DMS53 (cell line): ENCODE measurements at regions not wholly inside any gene's neighbourhood (a gene's known extent, or its start where the extent isn't known, plus 50 kb on each side); places are given as distances from the start of the nearest gene placed in this dataset.

Source experiments
- DNase-seq: peaks from one replicate; lab custom pipeline; 2025; lab: John Stamatoyannopoulos, UW

DNA sequence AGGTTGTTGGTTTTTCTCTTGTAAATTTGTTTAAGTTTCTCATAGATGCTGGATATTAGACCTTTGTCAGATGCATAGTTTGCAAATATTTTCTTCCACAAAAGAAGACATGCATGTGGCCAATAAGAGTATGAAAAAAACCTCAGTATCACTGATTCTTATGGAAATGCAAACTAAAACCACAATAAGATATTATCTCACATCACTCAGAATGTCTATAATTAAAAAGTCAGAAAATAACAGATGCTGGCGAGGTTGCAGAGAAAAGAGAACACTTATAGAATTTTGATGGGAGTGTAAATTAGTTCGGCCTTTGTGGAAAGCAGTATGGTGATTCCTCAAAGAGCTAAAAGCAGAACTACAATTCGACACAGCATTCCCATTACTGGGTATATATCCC is 1355.6 kb downstream of the FAM133A start:
- DNase-seq = no peak

- no peak for DNase-seq
Measured at GRCh38 chrX:95040104-95040503, 1366.1 kb downstream of the FAM133A start.

- no peak for DNase-seq
Measured at GRCh38 chrX:95044331-95044730, 1370.3 kb downstream of the FAM133A start.

DNA sequence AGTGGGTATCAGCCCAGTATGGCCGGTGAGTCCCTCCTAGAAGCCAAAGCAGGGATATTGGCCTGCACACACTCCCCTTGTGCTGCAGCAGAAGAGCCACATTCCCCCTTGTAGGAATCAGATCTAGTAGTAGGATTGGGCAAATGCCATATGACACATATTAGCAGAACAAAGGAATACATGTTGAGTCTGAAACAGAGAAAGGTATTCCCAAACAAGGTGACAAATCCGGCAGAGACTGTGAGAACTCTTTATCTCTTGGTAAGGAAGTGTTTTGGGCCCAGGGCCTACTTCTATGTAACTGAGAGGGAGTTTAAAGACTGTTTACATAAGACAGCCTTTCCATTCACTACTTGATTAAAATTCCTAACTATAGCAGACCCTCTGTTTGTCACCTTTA is 1382.0 kb downstream of the FAM133A start:
- no peak for DNase-seq

- DNase-seq = peak; percentile 18
Measured at GRCh38 chrX:95056901-95057300, 1382.9 kb downstream of the FAM133A start.

GRCh38 chrX:95057341-95057740 is 1383.3 kb downstream of the FAM133A start:
- DNase-seq = no peak

- DNase-seq = no peak
Measured at GRCh38 chrX:95058815-95059214, 1384.8 kb downstream of the FAM133A start.

GRCh38 chrX:95059909-95060308 is 1385.9 kb downstream of the FAM133A start:
- DNase-seq = no peak

DNA sequence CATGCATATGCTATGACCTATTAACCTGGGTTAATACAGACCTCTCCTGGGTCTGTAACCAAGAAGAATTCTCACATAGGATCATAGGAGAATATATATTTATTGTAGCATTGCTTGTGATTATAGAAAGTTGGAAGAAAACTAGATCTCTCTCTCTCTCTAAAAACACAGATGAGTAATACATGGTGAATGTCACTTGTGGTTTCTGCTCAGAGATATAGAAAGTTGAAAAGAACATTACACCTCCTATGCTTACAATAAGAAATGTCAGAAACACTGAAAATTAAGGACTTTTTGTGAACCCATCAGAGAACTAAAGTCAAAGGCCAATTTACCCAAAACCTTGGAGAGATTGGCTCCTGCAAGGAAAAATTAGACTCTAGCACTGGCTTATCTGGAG is 1389.5 kb downstream of the FAM133A start:
- no peak for DNase-seq

DNA sequence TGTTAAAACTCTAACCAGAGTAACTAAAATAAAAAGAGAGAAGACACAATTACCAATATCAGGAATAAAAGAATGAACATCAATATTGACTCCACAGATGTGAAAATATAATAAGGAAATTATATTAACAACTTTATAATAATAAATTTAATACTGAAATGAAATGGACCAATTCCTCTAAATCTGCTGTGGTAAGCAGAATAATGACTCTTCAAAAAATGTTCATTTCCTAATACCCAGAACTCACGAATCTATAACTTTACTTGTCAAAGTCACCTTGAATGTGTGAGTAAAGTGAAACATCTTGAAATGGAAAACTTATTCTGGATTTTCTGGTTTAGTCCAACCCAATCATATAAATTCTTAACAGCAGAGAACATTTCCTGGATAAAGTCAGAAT is 1391.1 kb downstream of the FAM133A start:
- no peak for DNase-seq

DNA sequence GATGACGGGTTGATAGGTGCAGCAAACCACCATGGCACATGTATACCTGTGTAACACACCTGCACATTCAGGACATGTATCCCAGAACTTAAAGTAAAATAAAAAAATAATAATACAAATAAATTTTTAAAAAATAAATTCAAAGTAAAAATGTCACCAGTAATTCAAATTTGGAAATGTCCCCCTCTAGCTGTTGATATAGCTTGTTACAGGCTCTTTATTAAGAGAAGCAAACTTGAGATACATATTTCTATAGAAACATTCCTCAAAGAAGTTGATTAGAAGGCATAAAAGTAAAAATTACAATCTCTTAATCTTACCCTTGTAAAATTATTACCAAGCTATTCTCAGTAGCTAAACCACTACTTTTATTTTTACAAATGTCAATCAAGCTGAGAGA is 1397.0 kb downstream of the FAM133A start:
- DNase-seq = peak; percentile 5

DNA sequence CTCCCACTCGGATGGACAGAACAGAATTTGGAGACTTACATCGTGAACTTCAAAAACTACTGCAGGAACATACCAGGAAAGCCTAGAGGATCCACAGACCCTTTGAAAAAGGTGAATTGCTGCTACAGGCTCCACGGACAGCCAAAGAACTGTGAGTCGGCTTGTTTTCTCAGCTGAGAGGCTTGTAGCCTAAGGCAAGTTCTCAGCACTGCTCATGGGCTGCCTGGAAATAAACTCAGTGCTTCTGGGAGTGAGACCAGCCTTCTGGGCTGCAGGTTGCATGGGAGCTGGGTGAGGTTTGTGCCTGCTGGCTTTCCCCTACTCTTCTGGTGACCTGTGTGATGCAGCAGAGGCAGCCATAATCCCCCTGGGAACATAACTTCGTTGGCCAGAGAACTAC is 1397.6 kb downstream of the FAM133A start:
- no peak for DNase-seq

- peak; percentile 76 for DNase-seq
Measured at GRCh38 chrX:95076449-95076848, 1402.4 kb downstream of the FAM133A start.

- DNase-seq = no peak
Measured at GRCh38 chrX:95101851-95102390, 1427.9 kb downstream of the FAM133A start.

DNA sequence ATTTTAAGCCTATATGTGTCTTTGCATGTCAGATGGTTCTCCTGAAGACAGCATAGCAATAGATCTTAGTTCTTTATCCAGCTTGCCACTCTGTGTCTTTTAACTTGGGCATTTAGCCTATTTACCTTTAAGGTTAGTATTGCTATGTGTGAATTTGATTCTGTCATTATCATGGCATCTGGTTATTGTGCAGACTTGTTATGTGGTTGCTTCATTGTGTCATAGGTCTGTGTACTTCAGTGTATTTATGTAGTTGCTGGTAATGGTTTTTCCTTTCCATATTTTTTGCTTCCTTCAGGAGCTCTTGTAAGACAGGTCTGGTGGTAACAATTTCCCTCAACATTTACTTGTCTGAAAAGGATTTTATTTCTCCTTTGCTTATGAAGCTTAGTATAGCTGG is 1443.5 kb downstream of the FAM133A start:
- DNase-seq = no peak

DNA sequence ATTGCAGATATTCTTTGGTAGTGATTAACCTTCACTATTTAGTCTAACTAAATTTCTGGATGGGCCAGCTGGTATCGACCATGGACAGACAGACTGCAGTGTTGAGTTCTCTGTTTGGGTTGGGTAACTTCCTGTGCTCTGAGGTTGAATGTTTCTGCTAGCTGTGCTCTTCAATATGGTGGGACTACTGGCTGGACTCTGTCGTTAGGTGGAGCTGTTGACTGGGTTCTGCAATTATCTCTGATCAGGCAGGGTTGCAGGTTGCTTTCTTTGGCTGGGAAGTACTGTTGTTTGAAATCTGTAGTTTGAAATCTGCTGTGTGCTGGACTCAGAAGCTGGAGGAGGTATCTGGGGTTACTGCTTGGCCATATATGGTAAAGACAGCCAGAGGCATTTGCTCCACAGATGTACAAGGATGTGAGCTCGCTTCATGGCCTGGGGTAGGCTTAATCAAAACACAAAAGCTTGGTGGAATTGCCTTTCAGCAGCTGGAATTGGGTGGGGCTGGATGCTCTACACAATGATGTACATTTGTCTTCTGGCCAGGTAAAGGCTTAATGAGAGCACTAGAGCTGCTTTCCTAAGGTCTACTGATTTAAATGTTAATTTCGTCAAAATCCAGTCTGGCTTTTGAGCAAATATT is 1472.0 kb downstream of the FAM133A start:
- no peak for DNase-seq

DNA sequence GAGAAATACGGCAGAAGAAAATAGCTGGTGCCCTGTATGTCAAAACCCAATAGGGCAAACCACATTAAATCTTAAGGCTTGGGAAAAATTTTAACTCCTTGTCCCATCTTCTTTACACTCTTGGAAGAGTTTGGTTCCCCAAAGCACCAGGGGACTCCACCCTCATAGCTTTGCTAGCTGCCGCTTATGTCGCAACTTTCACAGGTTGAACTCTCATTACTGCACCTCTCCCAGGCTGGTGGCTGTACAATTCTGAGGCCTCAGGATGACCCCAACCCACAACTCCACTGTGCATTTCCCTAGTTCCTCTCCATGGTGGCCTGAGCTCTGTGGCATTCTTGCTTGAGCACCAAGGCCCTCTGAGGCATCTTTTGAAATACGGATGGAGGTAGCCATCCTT is 1478.8 kb downstream of the FAM133A start:
- DNase-seq = no peak

DNA sequence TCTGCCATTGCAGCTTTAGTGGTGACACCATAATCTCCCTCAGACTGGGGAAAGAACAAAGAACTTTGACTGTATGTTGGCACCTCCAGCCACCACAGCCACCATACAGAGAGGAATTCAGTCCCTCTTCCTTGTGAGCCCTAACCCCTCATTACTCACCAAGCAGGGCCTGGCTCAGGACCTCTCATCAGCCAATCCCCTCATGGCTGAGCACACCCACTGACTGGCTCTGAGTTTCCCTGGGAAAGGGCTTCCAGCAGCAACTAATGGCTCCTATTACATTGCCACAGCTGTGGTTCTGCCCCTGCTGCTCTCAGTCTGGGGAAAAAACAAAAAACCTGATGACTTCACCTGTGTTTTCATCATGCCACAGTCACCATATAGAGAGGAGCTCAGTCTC is 1482.6 kb downstream of the FAM133A start:
- DNase-seq = no peak
